ENCODE measurements at regions not wholly inside any gene's neighbourhood (a gene's known extent, or its start where the extent isn't known, plus 50 kb on each side); places are given as distances from the start of the nearest gene placed in this dataset.
A peak's percentile ranks its signal among the peaks of the same experiment; 100 is the strongest.
"Not testable (repeated sequence)": the region's sequence is repeated elsewhere in the genome, so short reads cannot be mapped to it uniquely, and the experiment has no call there.

DNA sequence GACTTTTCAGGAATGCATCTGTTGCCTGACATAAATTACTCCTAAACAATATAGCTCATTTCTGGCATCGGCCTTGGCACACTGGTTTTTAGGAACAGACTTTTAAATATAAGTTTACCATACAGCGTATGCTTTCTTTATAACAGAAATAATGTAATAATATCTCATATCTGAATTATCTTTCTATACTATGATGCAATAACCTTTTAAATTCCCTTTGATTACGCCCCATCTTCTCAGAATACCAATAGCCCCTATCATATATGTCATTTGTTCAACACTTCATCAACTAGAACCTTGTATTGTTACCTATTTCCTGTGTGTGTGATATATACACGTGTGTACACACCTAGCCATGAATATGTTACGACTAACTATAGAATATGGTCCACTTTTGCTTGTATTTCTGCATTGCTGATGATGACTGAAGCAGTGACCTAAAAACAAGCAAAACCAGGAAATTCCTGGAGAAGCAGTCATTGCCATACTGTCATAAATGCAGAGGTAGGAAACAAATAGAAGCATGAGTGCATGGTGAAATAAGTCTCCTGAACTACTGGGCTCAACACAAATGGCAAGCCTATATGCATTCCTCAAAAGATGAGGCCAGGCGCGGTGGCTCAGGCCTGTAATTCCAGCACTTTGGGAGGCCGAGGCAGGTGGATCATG, 618.4 kb upstream of the NRP1 start:
- no peak for DNase-seq

DNA sequence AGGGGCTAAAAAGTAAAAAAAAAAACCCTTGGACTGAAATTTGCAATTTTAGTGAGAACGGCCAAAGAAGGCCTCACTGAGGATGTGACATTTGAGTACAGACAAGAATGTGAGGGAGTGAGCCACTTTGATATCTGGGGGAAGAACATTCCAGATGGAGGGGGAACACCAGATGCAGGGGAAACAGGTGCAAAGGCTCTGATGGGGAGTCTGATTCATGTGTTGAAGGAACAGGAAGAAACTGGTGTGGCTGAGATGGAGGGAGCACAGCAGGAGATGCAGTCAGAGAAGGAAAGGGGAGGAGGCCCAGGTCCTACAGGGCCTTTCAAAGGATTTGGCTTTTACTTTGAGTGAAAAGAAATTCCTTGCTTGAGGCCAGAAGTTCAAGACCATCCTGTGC, 615.7 kb upstream of the NRP1 start:
- peak; percentile 53 for DNase-seq

DNA sequence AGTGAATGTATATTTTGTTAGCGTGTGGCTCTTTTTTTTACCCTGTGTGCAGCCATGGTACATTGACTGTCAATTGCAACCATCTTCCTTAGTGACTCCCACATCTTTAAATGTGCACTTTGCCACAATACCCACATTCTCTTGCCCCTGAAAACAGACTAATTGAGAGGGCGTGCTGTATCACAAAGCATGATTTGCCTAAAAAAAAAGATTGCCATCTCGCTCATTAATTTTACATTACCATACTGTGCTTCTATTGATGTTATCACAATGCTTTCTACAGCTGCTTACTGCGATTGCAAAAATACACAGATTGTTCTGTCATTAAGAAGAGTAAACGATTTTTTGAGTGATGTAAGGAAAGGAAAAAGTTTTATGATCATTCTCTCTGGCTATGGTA, 613.1 kb upstream of the NRP1 start:
- no peak for DNase-seq

DNA sequence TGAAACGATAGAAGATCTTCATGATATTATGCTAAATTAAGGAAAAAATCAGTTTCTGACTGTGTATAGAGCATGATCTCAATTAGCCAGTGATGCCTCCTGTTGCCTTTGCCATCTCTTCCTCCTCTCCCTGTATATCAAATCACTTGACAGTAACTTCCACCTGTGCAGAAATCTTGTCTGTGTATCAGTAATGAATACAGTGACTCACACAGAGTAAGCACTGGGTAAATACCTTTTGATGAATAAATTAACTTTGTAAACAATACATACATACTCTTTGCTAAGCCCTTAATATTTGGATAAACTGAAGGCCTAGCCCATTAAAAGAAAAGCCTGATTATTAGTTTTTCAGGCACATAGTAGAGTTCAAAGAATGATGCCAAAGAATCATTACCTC, 610.6 kb upstream of the NRP1 start:
- DNase-seq = no peak

DNA sequence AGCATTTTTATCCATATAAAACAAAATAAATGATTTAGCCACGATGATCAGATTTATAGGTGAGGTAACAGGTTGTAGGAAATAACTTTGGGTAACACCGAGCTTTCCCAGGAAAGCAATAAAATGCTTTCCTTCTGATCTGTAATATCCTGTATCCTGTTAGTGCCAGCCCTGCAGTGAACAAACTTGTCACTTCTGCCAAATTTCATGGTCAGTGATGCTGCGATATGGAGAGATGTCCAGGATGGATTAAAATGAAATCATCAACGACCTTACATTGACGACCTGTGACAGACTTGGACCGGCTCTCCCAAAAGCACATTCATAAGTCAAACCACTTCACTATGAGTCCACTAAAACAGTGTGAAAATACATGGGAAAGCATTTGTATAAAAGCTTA, 608.0 kb upstream of the NRP1 start:
- no peak for DNase-seq

DNA sequence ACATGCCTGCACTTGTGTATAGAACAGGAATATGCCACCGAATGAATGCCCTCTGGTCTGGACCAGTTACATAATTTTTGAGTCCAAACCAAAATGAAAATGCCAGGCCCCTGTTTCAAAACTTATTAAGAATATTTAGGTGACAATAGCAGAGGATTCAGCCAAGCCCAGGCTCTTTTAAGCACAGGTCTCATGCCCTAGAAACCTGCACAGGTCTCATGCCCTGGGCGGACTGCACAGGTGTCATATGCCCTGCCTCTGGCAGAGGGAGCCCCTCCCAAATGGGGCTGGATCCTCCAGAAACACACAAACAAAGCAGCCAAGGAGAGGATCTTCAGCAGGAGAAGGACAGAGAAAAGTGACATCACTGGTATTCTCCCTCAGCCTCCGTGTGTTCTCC, 605.4 kb upstream of the NRP1 start:
- no peak for DNase-seq

DNA sequence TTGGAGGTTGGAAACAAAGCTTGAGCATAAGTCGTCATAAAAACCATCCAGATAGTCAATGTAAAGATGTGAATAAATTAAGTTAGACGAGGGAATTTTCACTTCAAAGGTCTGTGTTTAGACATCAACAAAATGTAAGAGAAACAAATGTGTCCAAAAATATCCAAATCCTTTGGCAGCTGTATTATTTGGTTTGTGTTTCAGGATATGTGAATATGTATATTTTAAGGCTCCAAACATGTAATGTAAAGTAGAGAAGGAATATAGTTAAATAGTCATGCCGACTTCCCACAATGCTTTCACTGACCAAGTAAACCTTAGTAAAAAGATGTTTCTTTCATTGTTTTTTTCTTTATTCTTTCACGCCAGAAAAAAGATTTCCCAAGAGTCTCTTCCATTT, 604.9 kb upstream of the NRP1 start:
- no peak for DNase-seq

DNA sequence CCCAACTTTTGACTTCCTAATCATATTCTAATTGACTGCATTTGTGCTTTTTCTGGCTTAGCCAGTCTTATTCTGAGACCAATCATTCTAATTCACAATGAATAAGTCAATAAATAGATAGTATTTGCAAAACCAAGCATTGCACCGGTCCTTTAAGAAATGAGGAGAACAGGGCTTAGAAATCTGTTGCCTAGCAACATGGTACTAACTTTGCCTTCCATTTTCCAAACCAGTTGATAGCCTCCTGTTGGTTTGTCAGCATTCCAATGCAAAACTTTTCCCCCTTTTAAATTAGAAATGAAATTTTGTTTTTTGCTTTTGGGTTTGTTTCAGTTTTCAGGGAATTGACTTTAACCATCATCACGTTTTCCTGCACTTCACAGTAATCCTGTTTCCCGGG, 603.5 kb upstream of the NRP1 start:
- no peak for DNase-seq

DNA sequence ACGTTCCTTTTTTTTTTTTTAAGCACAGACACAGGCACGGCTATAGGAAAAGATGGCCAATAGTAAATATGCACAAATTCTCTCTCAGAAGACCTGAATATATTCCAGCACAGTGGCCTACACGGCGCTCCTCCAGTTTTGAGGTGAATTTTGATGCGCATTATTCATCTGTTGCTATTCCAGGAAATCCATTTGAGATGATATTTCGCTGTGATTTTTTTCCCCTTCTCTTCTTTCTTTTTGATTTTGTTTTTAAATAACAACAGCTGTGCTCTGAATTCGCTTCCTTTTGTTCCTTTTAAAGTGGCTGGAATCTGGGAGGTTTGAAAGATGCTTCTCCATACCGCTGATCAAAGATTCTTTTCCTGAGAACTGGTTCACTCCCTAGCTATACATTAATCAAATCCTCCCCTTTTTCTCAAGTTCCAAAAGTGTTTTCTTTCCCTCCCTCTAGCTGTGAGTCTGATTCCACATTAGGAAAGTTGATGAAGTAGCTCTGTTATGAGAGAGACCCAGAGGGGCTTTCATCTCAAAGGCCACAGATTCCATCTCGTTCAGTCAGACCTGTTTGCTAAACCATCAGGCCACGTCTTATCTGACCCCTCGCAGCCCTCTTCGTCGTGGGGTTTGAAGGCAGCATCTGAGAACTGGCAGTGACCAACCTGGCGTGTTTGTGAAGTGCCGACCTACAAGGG, 602.7 kb upstream of the NRP1 start:
- DNase-seq = no peak

DNA sequence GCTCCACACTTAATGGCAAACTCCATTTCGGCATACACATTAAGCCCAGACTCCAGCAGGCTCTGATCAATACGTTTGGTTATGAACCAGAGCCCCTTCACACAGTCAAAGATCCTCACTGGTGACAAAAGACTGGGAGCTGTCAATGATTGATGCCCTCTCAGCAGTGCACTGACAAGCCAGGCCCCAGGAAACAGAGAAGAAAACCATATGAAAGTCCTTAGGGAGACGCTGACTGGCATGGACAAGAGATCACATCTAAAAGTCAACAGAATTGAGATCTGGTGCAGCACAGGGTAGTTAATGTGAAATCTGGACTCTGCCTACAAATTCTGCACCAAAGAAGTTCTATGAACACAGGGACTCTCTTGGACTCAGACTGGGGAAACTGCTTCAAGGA, 600.9 kb upstream of the NRP1 start:
- no peak for DNase-seq

DNA sequence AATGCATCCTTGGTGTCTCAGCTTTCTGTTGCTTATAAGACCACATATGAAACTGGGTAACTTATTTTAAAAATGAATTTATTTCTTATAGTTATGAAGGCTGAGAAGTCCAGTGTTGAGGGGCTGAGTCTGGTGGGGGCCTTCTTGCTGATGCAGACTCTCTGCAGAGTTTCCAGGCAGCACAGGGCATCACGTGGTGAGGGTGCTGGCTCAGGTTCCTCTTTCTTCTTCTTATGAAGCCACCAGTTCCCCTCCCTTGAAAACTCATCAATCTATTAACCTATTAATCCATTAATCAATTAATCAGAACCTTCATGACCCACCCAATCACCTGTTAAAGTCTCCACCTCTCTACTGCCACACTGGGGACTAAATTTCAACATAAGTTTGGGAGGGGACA, 595.6 kb upstream of the NRP1 start:
- no peak for DNase-seq

DNA sequence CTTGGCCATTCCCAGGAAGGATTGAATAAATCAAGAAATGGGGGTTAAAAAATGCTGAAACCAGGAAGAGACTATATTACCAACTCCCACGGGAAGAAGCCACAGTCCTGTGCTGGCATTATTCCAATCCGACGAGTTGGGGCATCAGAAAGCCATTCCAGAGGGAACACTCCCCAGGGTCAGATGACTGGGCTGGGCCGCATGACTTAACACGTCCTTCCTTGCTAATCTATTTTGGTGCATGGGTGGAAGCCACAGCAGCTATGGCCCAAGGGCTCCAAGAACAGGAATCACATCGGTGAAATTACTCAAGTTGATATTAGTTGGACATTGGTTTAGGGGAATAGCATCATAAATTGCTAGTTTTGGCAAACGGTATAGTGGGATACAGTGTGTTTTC, 592.9 kb upstream of the NRP1 start:
- DNase-seq = no peak

DNA sequence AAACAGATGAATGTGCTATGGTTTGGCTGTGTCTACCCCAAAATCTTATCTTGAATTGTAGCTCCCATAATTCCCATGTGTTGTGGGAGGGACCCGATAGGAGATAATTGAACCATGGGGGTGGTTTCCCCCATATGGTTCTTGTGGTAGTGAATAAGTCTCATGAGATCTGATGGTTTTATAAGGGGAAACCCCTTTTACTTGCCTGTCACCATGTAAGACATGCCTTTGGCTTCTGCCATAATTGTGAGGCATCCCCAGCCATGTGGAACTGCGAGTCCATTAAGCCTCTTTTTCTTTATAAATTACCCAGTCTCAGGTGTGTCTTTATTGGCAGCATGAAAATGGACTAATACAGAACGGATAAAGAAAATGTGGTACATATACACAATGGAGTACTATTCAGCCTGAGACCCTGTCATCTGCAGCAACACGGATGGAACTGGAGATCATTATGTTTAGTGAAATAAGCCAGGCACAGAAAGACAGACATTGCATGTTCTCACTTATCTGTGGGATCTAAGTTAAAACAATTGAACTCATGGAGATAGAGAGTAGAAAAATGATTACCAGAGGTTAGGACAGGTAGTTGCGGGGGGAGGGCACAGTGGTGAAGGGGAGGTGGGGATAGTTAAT, 587.6 kb upstream of the NRP1 start:
- DNase-seq = no peak

DNA sequence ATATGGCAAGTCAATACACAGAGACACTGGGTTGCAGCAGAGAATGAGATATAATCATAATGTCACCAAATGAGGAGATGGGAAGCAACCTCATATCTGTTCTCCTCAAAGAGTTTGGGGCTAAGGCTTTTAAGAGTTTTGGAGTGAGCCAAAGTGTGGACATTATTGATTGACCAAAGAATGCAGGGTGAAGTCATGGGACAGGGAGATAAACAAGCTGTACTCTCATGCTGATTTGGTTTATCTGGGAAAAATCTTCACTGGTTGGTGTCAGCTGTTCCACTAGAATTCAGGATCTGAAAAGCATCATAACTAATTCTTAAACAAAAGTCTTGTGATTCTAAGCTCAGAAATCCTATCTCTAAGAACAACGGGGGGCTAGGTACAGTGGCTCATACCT, 585.9 kb upstream of the NRP1 start:
- no peak for DNase-seq

DNA sequence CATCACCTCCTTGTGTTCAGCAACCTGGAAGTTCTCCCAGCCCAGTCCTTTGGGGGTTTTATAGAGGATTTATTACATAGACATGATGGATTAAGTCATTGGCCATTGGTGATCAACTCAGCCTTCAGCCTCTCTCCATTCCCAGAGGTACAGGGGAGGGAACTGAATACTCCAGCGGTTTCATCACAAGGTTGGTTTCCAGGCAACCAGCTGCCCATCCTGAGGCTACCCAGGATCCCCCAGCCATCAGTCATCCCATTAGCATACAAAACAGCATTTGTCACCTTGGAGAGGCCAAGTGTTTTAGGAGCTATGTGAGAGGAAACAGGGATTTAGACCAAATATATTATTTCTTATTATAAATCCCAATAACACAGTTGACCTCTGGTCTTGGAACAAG, 584.8 kb upstream of the NRP1 start:
- no peak for DNase-seq

DNA sequence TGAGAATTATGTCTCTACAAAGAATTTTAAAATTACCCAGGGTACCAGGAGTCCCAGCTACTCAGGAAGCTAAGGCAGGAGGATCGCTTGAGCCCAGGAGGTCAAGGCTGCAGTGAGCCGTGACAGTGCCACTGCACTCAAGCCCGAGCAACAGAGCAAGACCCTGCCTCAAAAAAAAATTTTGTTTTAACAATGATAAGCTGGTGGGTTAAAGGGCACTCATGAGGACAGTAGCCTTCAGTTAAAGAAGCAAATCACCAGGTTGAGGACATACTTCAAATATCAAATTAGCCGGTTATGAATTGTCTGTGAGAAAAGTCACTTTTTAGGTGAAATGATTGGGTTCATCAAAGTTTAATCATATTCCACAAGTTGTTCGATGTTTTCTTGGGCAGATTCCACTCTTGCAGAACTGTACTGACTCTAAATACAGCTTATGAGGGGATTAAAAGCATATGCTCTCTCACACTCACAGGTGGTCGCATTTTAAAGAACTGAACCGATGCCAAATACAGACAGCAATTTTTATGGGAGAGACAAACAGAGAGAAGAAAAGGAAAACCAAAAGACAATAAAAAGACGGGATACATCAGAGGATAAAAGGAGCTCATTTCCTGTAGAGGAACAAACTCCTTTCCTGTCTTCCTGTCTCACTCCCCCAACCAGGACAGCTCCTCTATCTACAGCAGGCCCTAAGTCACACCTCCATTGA, 582.8 kb upstream of the NRP1 start:
- no peak for DNase-seq

DNA sequence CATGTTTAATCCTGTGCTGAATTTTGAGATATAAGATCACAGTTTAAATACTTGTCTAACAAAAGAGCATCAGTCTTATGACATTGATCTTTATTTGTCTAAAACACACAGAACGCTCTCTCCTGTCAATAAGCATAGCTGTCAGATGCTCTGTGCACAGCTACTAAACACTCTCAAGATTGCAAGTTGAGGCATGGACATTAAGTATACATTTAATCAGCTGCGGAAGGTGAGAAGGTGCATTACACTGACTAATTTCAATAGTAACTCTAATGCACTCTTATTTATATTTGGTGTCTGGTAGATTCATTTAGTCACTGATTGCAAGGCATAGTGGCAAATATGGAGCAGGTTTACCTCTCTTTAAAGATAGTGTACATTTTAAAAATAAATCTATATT, 580.3 kb upstream of the NRP1 start:
- DNase-seq = no peak

DNA sequence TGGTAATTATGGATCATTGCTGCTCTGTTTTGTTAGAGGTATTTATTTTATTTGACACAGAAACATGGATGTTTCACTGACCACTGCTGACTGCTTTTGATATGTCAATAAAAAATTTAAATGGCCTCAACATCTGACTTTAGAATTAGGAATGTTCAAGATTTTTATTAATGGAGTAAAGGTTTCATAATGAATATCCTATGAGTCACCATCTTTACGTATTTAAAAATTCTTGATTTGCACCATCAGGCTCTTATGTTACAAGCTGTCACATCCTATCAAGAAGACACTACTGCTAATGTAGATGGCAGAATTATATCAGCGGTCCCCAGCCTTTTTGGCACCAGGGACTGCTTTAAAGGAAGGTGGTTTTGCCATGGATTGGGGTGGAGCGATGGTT, 578.7 kb upstream of the NRP1 start:
- DNase-seq = no peak

DNA sequence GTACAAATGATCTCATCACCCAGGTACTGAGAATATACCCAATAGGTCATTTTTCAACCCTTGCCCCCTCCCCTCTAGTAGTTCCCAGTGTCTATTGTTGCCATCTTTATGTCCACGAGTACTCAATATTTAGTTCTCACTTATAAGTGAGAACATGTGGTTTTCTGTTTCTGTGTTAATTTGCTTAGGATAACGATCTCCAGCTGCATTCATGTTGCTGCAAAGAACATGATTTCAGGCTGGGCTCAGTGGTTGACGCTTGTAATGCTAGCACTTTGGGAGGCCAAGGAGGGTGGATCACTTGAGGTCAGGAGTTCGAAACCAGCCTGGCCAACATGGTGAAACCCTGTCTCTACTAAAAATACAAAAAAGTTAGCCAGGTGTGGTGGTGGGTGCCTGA, 575.0 kb upstream of the NRP1 start:
- not testable (repeated sequence) for DNase-seq

DNA sequence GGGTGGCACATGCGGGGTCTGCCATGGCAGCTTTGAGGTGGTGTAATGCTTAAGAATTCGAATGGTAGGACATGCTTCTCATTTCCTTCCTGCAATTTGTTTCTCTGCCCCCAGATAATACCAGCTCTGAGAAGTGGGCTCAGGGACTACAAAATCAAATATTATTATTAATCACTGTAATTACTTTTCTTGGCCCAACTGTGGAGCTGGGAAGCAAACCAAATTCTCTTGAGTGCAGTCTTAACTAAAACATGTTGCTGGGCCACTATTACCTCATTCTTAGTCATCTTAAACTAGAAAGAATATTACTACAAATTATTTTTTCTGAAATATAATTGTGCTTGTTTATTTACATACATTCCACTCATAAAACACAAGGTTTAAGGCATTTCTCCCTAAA, 566.7 kb upstream of the NRP1 start:
- DNase-seq = no peak

DNA sequence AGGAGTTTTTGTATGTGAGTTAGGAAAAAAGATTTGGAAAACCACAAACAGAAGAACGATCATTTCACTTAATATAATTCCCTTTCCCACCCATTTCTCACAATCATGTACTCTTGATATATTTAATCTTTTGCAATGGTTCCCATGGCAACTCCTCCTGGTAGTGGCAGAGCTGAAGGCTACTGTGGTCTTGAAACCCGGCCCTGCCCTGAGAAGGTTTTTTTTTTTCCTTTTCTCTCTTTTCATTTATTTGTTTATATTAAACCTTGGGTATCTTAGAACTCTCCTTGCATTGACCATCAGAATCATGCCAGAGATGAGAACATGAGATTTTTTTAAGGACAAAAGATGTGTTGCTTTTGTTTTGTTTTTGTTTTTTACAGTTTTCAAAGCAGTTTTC, 566.1 kb upstream of the NRP1 start:
- no peak for DNase-seq

DNA sequence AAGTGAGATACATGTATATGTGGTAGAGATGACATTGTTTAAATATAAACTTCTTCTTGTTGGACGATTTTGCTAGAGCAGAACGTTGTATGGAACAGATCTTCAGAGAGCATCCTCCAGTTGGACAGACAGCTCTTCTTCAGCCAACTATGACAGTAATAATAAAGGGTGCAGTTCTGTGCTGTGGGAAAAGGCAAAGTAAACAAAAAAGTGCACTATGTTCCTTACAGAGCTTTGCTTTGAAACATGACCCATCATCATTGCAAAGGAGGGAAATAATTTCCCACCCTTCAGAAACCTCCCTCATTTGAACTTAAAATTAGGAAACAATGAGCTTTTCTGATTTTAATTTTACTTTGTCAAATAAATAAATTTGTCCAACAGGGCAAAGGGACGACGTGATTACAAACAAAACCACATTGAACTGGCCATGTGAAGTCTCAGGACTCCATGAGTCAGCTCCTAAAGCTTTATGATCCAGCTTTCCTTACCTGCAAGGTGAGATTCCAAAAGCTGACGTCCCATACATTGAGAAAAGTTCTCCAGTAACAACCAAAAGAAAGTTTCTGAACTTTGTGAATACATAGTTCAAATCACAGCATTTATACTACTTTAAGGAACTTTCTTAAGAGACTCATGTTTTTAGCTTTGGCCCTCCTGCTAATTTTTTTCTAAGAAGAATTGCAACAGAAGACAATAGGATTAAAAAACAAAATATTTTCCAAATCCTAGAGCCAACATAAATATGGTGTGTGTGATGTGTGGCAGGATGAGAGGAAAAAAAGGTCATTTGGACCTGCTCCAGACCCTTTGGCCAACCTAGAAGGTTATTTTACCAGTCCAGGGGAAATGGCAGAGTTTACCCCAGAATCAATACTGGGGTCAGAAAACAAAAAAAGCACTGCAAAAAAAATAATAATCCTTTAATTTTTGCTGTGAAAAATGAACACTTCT, 565.4 kb upstream of the NRP1 start:
- no peak for DNase-seq

DNA sequence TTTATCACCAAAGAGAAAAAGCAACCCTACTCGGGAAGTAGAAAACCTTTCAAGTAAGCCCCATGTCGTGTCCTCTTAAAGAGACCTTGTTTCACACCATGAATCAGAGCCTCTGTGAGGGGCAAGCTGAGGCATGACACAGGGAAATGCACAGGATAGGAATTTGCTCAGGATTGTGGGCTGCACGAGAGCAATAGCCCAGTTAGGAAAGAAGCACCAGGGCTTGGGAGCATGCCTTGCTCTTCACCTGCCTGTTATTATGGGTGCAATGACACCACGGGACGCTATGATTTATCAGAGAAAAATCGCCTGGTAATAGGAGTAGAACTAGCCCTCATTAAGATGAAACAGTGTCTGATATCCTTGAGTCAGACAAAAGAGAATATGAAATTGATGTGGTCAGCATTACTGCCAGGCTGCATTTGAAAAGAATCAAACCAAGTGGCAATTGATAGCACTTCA, 562.9 kb upstream of the NRP1 start:
- DNase-seq = no peak
